ENCODE measurements at regions not wholly inside any gene's neighbourhood (a gene's known extent, or its start where the extent isn't known, plus 50 kb on each side); places are given as distances from the start of the nearest gene placed in this dataset.

GRCh38 chr14:29220566-29220965 is 454.0 kb downstream of the FOXG1 start:
- TF ChIP-seq CTCF (IDR thresholded peaks at IDR 0.05; ENCODE audit: low read depth, low read length): no peak
- no peak for DNase-seq (ENCODE audit: low read depth, low spot score)
- no peak overlapping the region for H3K4me3 ChIP-seq (ENCODE audit: low read depth, low read length)
- in situ Hi-C loops (cut with HindIII; ENCODE audit: low sequenced_read_pairs): no loop called here

DNA sequence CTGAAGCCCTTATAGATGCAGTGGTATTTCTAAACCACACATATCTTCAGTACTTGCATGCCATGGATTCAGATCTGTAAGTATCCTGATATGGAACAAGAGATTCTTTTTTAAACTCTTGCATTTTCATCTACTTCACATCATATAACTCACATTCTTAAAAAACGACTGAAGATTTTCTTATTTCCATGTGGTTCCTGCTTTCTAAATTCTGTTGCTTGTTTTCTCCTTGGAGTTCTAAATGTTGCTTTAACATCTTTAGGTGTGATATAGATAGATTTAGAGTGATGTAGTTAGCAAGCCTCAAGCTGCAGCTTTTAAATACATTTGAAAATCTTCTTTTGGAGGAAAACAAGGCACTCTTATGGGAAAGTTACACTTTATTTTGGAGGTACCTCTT is 455.4 kb downstream of the FOXG1 start:
- in situ Hi-C loops (cut with HindIII; ENCODE audit: low sequenced_read_pairs): no loop called here
- no peak overlapping the region for H3K4me3 ChIP-seq (ENCODE audit: low read depth, low read length)
- no peak for TF ChIP-seq CTCF (IDR thresholded peaks at IDR 0.05; ENCODE audit: low read depth, low read length)
- no peak for DNase-seq (ENCODE audit: low read depth, low spot score)

GRCh38 chr14:29222671-29223268 is 456.2 kb downstream of the FOXG1 start:
- peak; percentile 77 for TF ChIP-seq CTCF (IDR thresholded peaks at IDR 0.05; ENCODE audit: low read depth, low read length)
- H3K4me3 ChIP-seq (ENCODE audit: low read depth, low read length): no peak overlapping the region
- DNase-seq (ENCODE audit: low read depth, low spot score): peak; percentile 73
- in situ Hi-C loops (cut with HindIII; ENCODE audit: low sequenced_read_pairs): no loop called here

DNA sequence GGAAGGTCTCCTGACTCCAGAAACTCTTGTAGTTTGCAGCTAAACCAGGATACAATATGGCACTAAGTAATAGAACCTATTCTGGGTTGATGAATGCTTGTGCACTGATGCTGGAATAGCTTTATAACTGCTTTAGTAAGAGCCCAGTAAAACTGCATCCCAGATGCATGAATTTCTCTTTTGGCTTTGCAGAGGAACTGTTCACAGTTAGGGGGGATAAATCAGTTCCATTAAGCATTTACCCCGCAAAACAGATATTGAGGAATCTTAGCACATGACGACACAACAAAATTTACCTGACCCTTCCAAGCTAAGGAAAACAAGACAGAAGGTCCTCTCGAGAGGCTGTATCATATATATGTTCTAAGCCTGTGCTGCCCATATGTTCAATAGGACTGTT is 457.4 kb downstream of the FOXG1 start:
- in situ Hi-C loops (cut with HindIII; ENCODE audit: low sequenced_read_pairs): no loop called here
- H3K4me3 ChIP-seq (ENCODE audit: low read depth, low read length): no peak overlapping the region
- DNase-seq (ENCODE audit: low read depth, low spot score): no peak
- TF ChIP-seq CTCF (IDR thresholded peaks at IDR 0.05; ENCODE audit: low read depth, low read length): no peak

GRCh38 chr14:29227631-29228030 is 461.0 kb downstream of the FOXG1 start:
- no peak overlapping the region for H3K4me3 ChIP-seq (ENCODE audit: low read depth, low read length)
- DNase-seq (ENCODE audit: low read depth, low spot score): peak; percentile 48
- in situ Hi-C loops (cut with HindIII; ENCODE audit: low sequenced_read_pairs): no loop called here
- no peak for TF ChIP-seq CTCF (IDR thresholded peaks at IDR 0.05; ENCODE audit: low read depth, low read length)

- DNase-seq (ENCODE audit: low read depth, low spot score): no peak
- in situ Hi-C loops (cut with HindIII; ENCODE audit: low sequenced_read_pairs): no loop called here
- H3K4me3 ChIP-seq (ENCODE audit: low read depth, low read length): no peak overlapping the region
- TF ChIP-seq CTCF (IDR thresholded peaks at IDR 0.05; ENCODE audit: low read depth, low read length): no peak
Measured at GRCh38 chr14:29232153-29232552, 465.6 kb downstream of the FOXG1 start.

- no peak for TF ChIP-seq CTCF (IDR thresholded peaks at IDR 0.05; ENCODE audit: low read depth, low read length)
- in situ Hi-C loops (cut with HindIII; ENCODE audit: low sequenced_read_pairs): no loop called here
- no peak overlapping the region for H3K4me3 ChIP-seq (ENCODE audit: low read depth, low read length)
- DNase-seq (ENCODE audit: low read depth, low spot score): no peak
Measured at GRCh38 chr14:29232711-29233110, 466.1 kb downstream of the FOXG1 start.

Data from astrocyte of the spinal cord (primary cell).